ENCODE measurements at regions not wholly inside any gene's neighbourhood (a gene's known extent, or its start where the extent isn't known, plus 50 kb on each side); places are given as distances from the start of the nearest gene placed in this dataset.

GRCh38 chr3:168894214-168894613, 769.3 kb downstream of the MECOM start (continued):
- TF ChIP-seq, protein P1, sequence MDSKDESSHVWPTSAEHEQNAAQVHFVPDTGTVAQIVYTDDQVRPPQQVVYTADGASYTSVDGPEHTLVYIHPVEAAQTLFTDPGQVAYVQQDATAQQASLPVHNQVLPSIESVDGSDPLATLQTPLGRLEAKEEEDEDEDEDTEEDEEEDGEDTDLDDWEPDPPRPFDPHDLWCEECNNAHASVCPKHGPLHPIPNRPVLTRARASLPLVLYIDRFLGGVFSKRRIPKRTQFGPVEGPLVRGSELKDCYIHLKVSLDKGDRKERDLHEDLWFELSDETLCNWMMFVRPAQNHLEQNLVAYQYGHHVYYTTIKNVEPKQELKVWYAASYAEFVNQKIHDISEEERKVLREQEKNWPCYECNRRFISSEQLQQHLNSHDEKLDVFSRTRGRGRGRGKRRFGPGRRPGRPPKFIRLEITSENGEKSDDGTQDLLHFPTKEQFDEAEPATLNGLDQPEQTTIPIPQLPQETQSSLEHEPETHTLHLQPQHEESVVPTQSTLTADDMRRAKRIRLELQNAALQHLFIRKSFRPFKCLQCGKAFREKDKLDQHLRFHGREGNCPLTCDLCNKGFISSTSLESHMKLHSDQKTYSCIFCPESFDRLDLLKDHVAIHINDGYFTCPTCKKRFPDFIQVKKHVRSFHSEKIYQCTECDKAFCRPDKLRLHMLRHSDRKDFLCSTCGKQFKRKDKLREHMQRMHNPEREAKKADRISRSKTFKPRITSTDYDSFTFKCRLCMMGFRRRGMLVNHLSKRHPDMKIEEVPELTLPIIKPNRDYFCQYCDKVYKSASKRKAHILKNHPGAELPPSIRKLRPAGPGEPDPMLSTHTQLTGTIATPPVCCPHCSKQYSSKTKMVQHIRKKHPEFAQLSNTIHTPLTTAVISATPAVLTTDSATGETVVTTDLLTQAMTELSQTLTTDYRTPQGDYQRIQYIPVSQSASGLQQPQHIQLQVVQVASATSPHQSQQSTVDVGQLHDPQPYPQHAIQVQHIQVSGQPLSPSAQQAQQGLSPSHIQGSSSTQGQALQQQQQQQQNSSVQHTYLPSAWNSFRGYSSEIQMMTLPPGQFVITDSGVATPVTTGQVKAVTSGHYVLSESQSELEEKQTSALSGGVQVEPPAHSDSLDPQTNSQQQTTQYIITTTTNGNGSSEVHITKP (CRISPR knock-in tag; IDR thresholded peaks at IDR 0.05; ENCODE audit: low read depth), result no peak
- no peak for TF ChIP-seq ZNF343 (CRISPR knock-in tag; IDR thresholded peaks at IDR 0.05)
- TF ChIP-seq, protein P2, sequence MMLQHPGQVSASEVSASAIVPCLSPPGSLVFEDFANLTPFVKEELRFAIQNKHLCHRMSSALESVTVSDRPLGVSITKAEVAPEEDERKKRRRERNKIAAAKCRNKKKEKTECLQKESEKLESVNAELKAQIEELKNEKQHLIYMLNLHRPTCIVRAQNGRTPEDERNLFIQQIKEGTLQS (CRISPR knock-in tag; IDR thresholded peaks at IDR 0.05), result no peak
- no peak for TF ChIP-seq LCORL (IDR thresholded peaks at IDR 0.05)
- no peak for TF ChIP-seq LCORL (CRISPR knock-in tag; IDR thresholded peaks at IDR 0.05)
- TF ChIP-seq MXI1 (IDR thresholded peaks at IDR 0.05; ENCODE audit: borderline replicate concordance, low read depth, low read length), result no peak
- TF ChIP-seq BRCA1 (CRISPR knock-in tag; IDR thresholded peaks at IDR 0.05), result no peak
- TF ChIP-seq ZMYM2 (CRISPR knock-in tag; IDR thresholded peaks at IDR 0.05), result no peak
- peak in 1 of 2 experiments; percentile 16; a peak in 1 of 4 replicates for TF ChIP-seq EP300 (IDR thresholded peaks at IDR 0.05; ENCODE audit: low read depth in 2 of 2, low read length in 2 of 2)
- TF ChIP-seq EP300 (CRISPR knock-in tag; IDR thresholded peaks at IDR 0.05; ENCODE audit: borderline replicate concordance), result no peak
- TF ChIP-seq MATR3 (CRISPR knock-in tag; IDR thresholded peaks at IDR 0.05), result no peak
- TF ChIP-seq SMYD3 (CRISPR knock-in tag; IDR thresholded peaks at IDR 0.05), result no peak
- TF ChIP-seq ZMYM4 (CRISPR knock-in tag; IDR thresholded peaks at IDR 0.05), result peak; percentile 87
- TF ChIP-seq AGO2 (optimal IDR thresholded peaks at IDR 0.05; ENCODE audit: low read depth, low read length), result no peak
- no peak for TF ChIP-seq MIXL1 (CRISPR knock-in tag; IDR thresholded peaks at IDR 0.05)
- no peak for TF ChIP-seq ZHX1 (CRISPR knock-in tag; IDR thresholded peaks at IDR 0.05; ENCODE audit: low read depth)
- TF ChIP-seq, protein P3, sequence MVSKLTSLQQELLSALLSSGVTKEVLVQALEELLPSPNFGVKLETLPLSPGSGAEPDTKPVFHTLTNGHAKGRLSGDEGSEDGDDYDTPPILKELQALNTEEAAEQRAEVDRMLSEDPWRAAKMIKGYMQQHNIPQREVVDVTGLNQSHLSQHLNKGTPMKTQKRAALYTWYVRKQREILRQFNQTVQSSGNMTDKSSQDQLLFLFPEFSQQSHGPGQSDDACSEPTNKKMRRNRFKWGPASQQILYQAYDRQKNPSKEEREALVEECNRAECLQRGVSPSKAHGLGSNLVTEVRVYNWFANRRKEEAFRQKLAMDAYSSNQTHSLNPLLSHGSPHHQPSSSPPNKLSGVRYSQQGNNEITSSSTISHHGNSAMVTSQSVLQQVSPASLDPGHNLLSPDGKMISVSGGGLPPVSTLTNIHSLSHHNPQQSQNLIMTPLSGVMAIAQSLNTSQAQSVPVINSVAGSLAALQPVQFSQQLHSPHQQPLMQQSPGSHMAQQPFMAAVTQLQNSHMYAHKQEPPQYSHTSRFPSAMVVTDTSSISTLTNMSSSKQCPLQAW (CRISPR knock-in tag; IDR thresholded peaks at IDR 0.05), result no peak
- no peak for TF ChIP-seq ELF4 (CRISPR knock-in tag; IDR thresholded peaks at IDR 0.05; ENCODE audit: borderline replicate concordance)
- TF ChIP-seq, protein P4, sequence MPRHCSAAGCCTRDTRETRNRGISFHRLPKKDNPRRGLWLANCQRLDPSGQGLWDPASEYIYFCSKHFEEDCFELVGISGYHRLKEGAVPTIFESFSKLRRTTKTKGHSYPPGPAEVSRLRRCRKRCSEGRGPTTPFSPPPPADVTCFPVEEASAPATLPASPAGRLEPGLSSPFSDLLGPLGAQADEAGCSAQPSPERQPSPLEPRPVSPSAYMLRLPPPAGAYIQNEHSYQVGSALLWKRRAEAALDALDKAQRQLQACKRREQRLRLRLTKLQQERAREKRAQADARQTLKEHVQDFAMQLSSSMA (CRISPR knock-in tag; IDR thresholded peaks at IDR 0.05), result no peak
- no peak for TF ChIP-seq ZFP36L1 (CRISPR knock-in tag; IDR thresholded peaks at IDR 0.05)
- TF ChIP-seq ZNF337 (CRISPR knock-in tag; IDR thresholded peaks at IDR 0.05; ENCODE audit: borderline replicate concordance, low read depth), result no peak
- TF ChIP-seq MED13 (CRISPR knock-in tag; IDR thresholded peaks at IDR 0.05), result no peak
- TF ChIP-seq GTF3A (CRISPR knock-in tag; conservative IDR thresholded peaks at IDR 0.05), result no peak
- TF ChIP-seq THYN1 (CRISPR knock-in tag; IDR thresholded peaks at IDR 0.05; ENCODE audit: borderline replicate concordance, low read depth), result no peak
